Motor neuron (in vitro differentiated cells): ENCODE measurements at regions not wholly inside any gene's neighbourhood (a gene's known extent, or its start where the extent isn't known, plus 50 kb on each side); places are given as distances from the start of the nearest gene placed in this dataset.
A peak's percentile ranks its signal among the peaks of the same experiment; 100 is the strongest.

Source experiments
- ATAC-seq, 8 experiments: fragments of 200-7000 bp; cut with Tn5 transposase; replicated peaks in 6 of 8; 2 replicates each; pipeline ENCODE4 v1.8.0; 2021; ENCODE audit warnings: mild to moderate bottlenecking in 8 of 8, moderate library complexity in 8 of 8
- H3K27ac ChIP-seq, 2 donors: fragments of 250-450 bp; sonication (Bioruptor Pico); 2 replicates each; pipeline ENCODE4 v1.9.0; 2021; ENCODE audit warnings: antibody characterized with exemption in 2 of 2, mild to moderate bottlenecking in 2 of 2, moderate library complexity in 1 of 2
- H3K4me1 ChIP-seq, 2 donors: fragments of 250-450 bp; sonication (Bioruptor Pico); replicated peaks in 1 of 2; 2 replicates each; pipeline ENCODE4 v1.6.1; 2021; ENCODE audit warnings: antibody characterized with exemption in 2 of 2, mild to moderate bottlenecking in 2 of 2, moderate library complexity in 1 of 2
- H3K4me3 ChIP-seq, 5 donors: fragments of 250-450 bp; sonication (Bioruptor Pico); 2 replicates each; pipeline ENCODE4 v1.9.0; 2021; ENCODE audit warnings: antibody characterized with exemption in 5 of 5, mild to moderate bottlenecking in 5 of 5, moderate library complexity in 4 of 5
- WGBS, 10 experiments: fragments of 450-650 bp; shearing (Covaris generic); methylation state at CpG; one replicate each; pipeline ENCODE4 v1.0.0; 2022; 5-methylcytosine and 5-hydroxymethylcytosine counted together
- in situ Hi-C, 9 experiments: fragments of 400-800 bp; cut with MboI; loops; one replicate each; pipeline ENCODE4 v1.15.0; 2021; ENCODE audit warnings: low sequenced_read_pairs in 9 of 9, low pct_unique_long_range_greater_than_20kb in 2 of 9; ENCODE audit not compliant: unreplicated experiment in 9 of 9

GRCh38 chr10:60465801-60466200, 76.1 kb upstream of the ANK3 start:
- no peaks in the 10 kb centered on the region for H3K4me1 ChIP-seq
- 15 to 100% (median 69%) methylated on average over 1 to 2 of the region's 2 CpGs; no CpG with 5 or more reads in 1 of the 10 experiments for WGBS, 10 experiments
- ATAC-seq, result no peak
- in situ Hi-C loops, result loop anchor here in 2 of 9 experiments (25.0 kb wide), 2 partner anchors 172 to 296 kb away; no protein-coding TSS in a partner anchor
- H3K4me3 ChIP-seq, result no peak overlapping the region
- H3K27ac ChIP-seq, result no peak overlapping the region

GRCh38 chr10:60464659-60465058, 75.0 kb upstream of the ANK3 start:
- 56 to 100% (median 96%) methylated on average over 1 to 3 of the region's 3 CpGs; no CpG with 5 or more reads in 3 of the 10 experiments for WGBS, 10 experiments
- ATAC-seq, result peak in 1 of 8 experiments; percentile 29
- in situ Hi-C loops, result loop anchor here in 2 of 9 experiments (25.0 kb wide), 2 partner anchors 173 to 298 kb away; no protein-coding TSS in a partner anchor
- Histone ChIP-seq H3K27ac (no peak overlapping the region), H3K4me3 (no peak overlapping the region), H3K4me1 (peaks cover 3 to 4% of the 10 kb centered on the region in 2 donors)

- no peak for ATAC-seq
- H3K27ac ChIP-seq, result no peak overlapping the region
- H3K4me1 ChIP-seq, result peaks cover 10 to 11% of the 10 kb centered on the region in 2 donors
- in situ Hi-C loops, result loop anchor here in 2 of 9 experiments (25.0 kb wide), 2 partner anchors 174 to 299 kb away; no protein-coding TSS in a partner anchor
- no peak overlapping the region for H3K4me3 ChIP-seq
Measured at GRCh38 chr10:60463746-60464145, 74.1 kb upstream of the ANK3 start.

- in situ Hi-C loops, result loop anchor here in 2 of 9 experiments (25.0 kb wide), 2 partner anchors 176 to 301 kb away; no protein-coding TSS in a partner anchor
- Histone ChIP-seq H3K4me3 (no peak overlapping the region), H3K4me1 (peaks cover 10 to 11% of the 10 kb centered on the region in 2 donors), H3K27ac (no peak overlapping the region)
- 52 to 97% (median 78%) methylated on average over 3 to 7 of the region's 7 CpGs for WGBS, 10 experiments
- no peak for ATAC-seq
Measured at GRCh38 chr10:60461688-60462087, 72.0 kb upstream of the ANK3 start.

GRCh38 chr10:60459701-60460457, 70.2 kb upstream of the ANK3 start:
- WGBS, 10 experiments, result 50 to 100% (median 62%) methylated on average over 1 to 4 of the region's 4 CpGs; no CpG with 5 or more reads in 3 of the 10 experiments
- no peak overlapping the region for H3K4me3 ChIP-seq
- peak in 3 of 8 experiments; percentile 22 to 42 (median 38) for ATAC-seq
- in situ Hi-C loops, result loop anchor here in 2 of 9 experiments (25.0 kb wide), 2 partner anchors 177 to 302 kb away; no protein-coding TSS in a partner anchor
- H3K4me1 ChIP-seq, result peaks cover 10 to 11% of the 10 kb centered on the region in 2 donors
- no peak overlapping the region for H3K27ac ChIP-seq

- Histone ChIP-seq H3K4me1 (peaks cover 10 to 12% of the 10 kb centered on the region in 2 donors), H3K27ac (no peak overlapping the region), H3K4me3 (no peak overlapping the region)
- ATAC-seq, result peak in 2 of 8 experiments; percentile 28 to 56
- in situ Hi-C loops, result loop anchor here in 2 of 9 experiments (25.0 kb wide), 2 partner anchors 181 to 306 kb away; no protein-coding TSS in a partner anchor
- WGBS, 10 experiments, result 33 to 83% (median 74%) methylated on average over 1 to 4 of the region's 4 CpGs; no CpG with 5 or more reads in 1 of the 10 experiments
Measured at GRCh38 chr10:60456053-60456452, 66.4 kb upstream of the ANK3 start.

GRCh38 chr10:60454336-60454735, 64.7 kb upstream of the ANK3 start:
- Histone ChIP-seq H3K27ac (no peak overlapping the region), H3K4me1 (peaks cover 3 to 6% of the 10 kb centered on the region in 2 donors), H3K4me3 (no peak overlapping the region)
- WGBS, 10 experiments, result 20 to 100% (median 60%) methylated on average over 1 to 3 of the region's 3 CpGs
- in situ Hi-C loops, result loop anchor here in 2 of 9 experiments (25.0 kb wide), 2 partner anchors 183 to 308 kb away; no protein-coding TSS in a partner anchor
- ATAC-seq, result no peak

- no peak for ATAC-seq
- in situ Hi-C loops, result loop anchor here in 2 of 9 experiments (25.0 kb wide), 2 partner anchors 184 to 309 kb away; no protein-coding TSS in a partner anchor
- Histone ChIP-seq H3K4me1 (peaks cover 0 to 2% of the 10 kb centered on the region in 2 donors), H3K27ac (no peak overlapping the region), H3K4me3 (no peak overlapping the region)
- WGBS, 10 experiments, result 17 to 90% (median 80%) methylated on average over 1 to 2 of the region's 2 CpGs; no CpG with 5 or more reads in 3 of the 10 experiments
Measured at GRCh38 chr10:60453036-60453435, 63.4 kb upstream of the ANK3 start.

GRCh38 chr10:60450291-60450690, 60.6 kb upstream of the ANK3 start:
- 80 to 100% (median 90%) methylated on average over 1 to 4 of the region's 4 CpGs for WGBS, 10 experiments
- in situ Hi-C loops, result loop anchor here in 2 of 9 experiments (25.0 kb wide), 2 partner anchors 187 to 312 kb away; no protein-coding TSS in a partner anchor
- ATAC-seq, result no peak
- Histone ChIP-seq H3K4me3 (no peak overlapping the region), H3K4me1 (peaks cover 0 to 2% of the 10 kb centered on the region in 2 donors), H3K27ac (no peak overlapping the region)

GRCh38 chr10:60448246-60448645, 58.6 kb upstream of the ANK3 start:
- in situ Hi-C loops, result loop anchor here in 7 of 9 experiments (10.0 to 25.0 kb wide), 7 partner anchors 189 to 361 kb away; no protein-coding TSS in a partner anchor
- H3K27ac ChIP-seq, result no peak overlapping the region
- WGBS, 10 experiments, result 82 to 100% (median 96%) methylated on average over 1 to 3 of the region's 3 CpGs; no CpG with 5 or more reads in 1 of the 10 experiments

GRCh38 chr10:60446851-60447250, 57.2 kb upstream of the ANK3 start:
- in situ Hi-C loops, result loop anchor here in 7 of 9 experiments (10.0 to 25.0 kb wide), 7 partner anchors 190 to 360 kb away; no protein-coding TSS in a partner anchor
- no peak for ATAC-seq
- 40 to 100% (median 89%) methylated on average over 1 to 3 of the region's 3 CpGs; no CpG with 5 or more reads in 3 of the 10 experiments for WGBS, 10 experiments
- Histone ChIP-seq H3K4me3 (no peak overlapping the region), H3K4me1 (peaks cover 4 to 6% of the 10 kb centered on the region in 2 donors), H3K27ac (no peak overlapping the region)

More at GRCh38 chr10:60448246-60448645, 58.6 kb upstream of the ANK3 start:
- no peak for ATAC-seq
- H3K4me3 ChIP-seq, result no peak overlapping the region
- H3K4me1 ChIP-seq, result peaks cover 2 to 4% of the 10 kb centered on the region in 2 donors

GRCh38 chr10:60446070-60446833, 56.6 kb upstream of the ANK3 start:
- WGBS, 10 experiments, result 70 to 100% (median 90%) methylated on average over 2 to 5 of the region's 5 CpGs; no CpG with 5 or more reads in 1 of the 10 experiments
- no peak overlapping the region for H3K27ac ChIP-seq
- in situ Hi-C loops, result loop anchor here in 7 of 9 experiments (10.0 to 25.0 kb wide), 7 partner anchors 191 to 359 kb away; no protein-coding TSS in a partner anchor
- ATAC-seq, result no peak
- peaks cover 4 to 6% of the 10 kb centered on the region in 2 donors for H3K4me1 ChIP-seq
- H3K4me3 ChIP-seq, result no peak overlapping the region
